Left lung (tissue), 4 donors: ENCODE measurements at regions not wholly inside any gene's neighbourhood (a gene's known extent, or its start where the extent isn't known, plus 50 kb on each side); places are given as distances from the start of the nearest gene placed in this dataset.

Source experiments
- ATAC-seq: fragments of 200-7000 bp; cut with Tn5 transposase; one replicate; pipeline ENCODE4 v1.9.1; 2020; ENCODE audit warnings: moderate library complexity
- DNase-seq, 4 donors: peaks; one replicate each; pipeline ENCODE4 v3.0.0-alpha.2; 2013 to 2020
- H3K27ac ChIP-seq, 2 donors: fragments of 200-600 bp; sonication (generic) in 1 of 2; one replicate each; pipeline versions ENCODE4 v1.5.0 to v1.8.0; 2020 to 2021
- H3K27me3 ChIP-seq, 2 donors: fragments of 200-600 bp; sonication (generic) in 1 of 2; one replicate each; pipeline versions ENCODE4 v1.5.0 to v1.8.0; 2020 to 2021
- H3K36me3 ChIP-seq, 2 donors: fragments of 200-600 bp; sonication (generic) in 1 of 2; one replicate each; pipeline versions ENCODE4 v1.5.0 to v1.8.0; 2020 to 2021
- H3K4me1 ChIP-seq, 2 donors: fragments of 200-600 bp; one replicate each; pipeline ENCODE4 v1.8.0; 2021
- H3K4me3 ChIP-seq, 2 donors: fragments of 200-600 bp; sonication (generic) in 1 of 2; one replicate each; pipeline versions ENCODE4 v1.5.0 to v1.8.0; 2020 to 2021; ENCODE audit warnings: mild to moderate bottlenecking in 1 of 2
- H3K9me3 ChIP-seq, 2 donors: fragments of 200-600 bp; sonication (generic) in 1 of 2; one replicate each; pipeline versions ENCODE4 v1.5.0 to v1.8.0; 2020 to 2021
- CTCF ChIP-seq, 2 donors: fragments of 200-600 bp; sonication (generic) in 1 of 2; IDR thresholded peaks; one replicate each; pipeline versions ENCODE4 v1.5.0 to v1.8.0; 2021; ENCODE audit warnings: antibody characterized with exemption in 2 of 2
- intact Hi-C, 2 donors: fragments of 100-400 bp; cut with DNase I; formaldehyde crosslinking; loops; one replicate each; pipeline versions ENCODE4 v1.11.2 to v1.14.2; 2022
- donor health status: DM: no; HTN: yes; CAD: no.
- donor health status: DM: no; HTN: no; CAD: no.

- Histone ChIP-seq H3K4me1 (no peaks in the 10 kb centered on the region), H3K9me3 (no peaks in the 10 kb centered on the region), H3K27me3 (no peaks in the 10 kb centered on the region), H3K36me3 (no peaks in the 10 kb centered on the region), H3K4me3 (no peak overlapping the region), H3K27ac (no peak overlapping the region)
- intact Hi-C loops = no loop called here
- DNase-seq = no peak
- no peak for TF ChIP-seq CTCF (IDR thresholded peaks at IDR 0.05)
- no peak for ATAC-seq
These were observed 60.2 kb upstream of the LRRC4C start for GRCh38 chr11:41519696-41520095.

GRCh38 chr11:41522391-41522790, 62.9 kb upstream of the LRRC4C start:
- no peaks in the 10 kb centered on the region for H3K27me3 ChIP-seq
- no peaks in the 10 kb centered on the region for H3K36me3 ChIP-seq
- no peak overlapping the region for H3K4me3 ChIP-seq
- DNase-seq (no peak), ATAC-seq (no peak)
- no peak overlapping the region for H3K27ac ChIP-seq
- intact Hi-C loops = no loop called here
- no peaks in the 10 kb centered on the region for H3K9me3 ChIP-seq
- TF ChIP-seq CTCF (IDR thresholded peaks at IDR 0.05) = no peak
- no peaks in the 10 kb centered on the region for H3K4me1 ChIP-seq

- DNase-seq = no peak
- no peaks in the 10 kb centered on the region for H3K4me1 ChIP-seq
- H3K27me3 ChIP-seq = no peaks in the 10 kb centered on the region
- no peak for ATAC-seq
- intact Hi-C loops = no loop called here
- TF ChIP-seq CTCF (IDR thresholded peaks at IDR 0.05) = no peak
- no peak overlapping the region for H3K4me3 ChIP-seq
- no peaks in the 10 kb centered on the region for H3K36me3 ChIP-seq
- no peaks in the 10 kb centered on the region for H3K9me3 ChIP-seq
- H3K27ac ChIP-seq = no peak overlapping the region
These were observed 63.6 kb upstream of the LRRC4C start for GRCh38 chr11:41522899-41523672.

GRCh38 chr11:41527530-41527929, 68.1 kb upstream of the LRRC4C start:
- H3K27ac ChIP-seq = no peak overlapping the region
- H3K27me3 ChIP-seq = no peaks in the 10 kb centered on the region
- no peaks in the 10 kb centered on the region for H3K36me3 ChIP-seq
- ATAC-seq (no peak), DNase-seq (no peak)
- H3K4me3 ChIP-seq = no peak overlapping the region
- no peaks in the 10 kb centered on the region for H3K9me3 ChIP-seq
- TF ChIP-seq CTCF (IDR thresholded peaks at IDR 0.05) = no peak
- H3K4me1 ChIP-seq = no peaks in the 10 kb centered on the region
- intact Hi-C loops = no loop called here

GRCh38 chr11:41532413-41532812, 73.0 kb upstream of the LRRC4C start:
- ATAC-seq (no peak), DNase-seq (no peak)
- H3K4me3 ChIP-seq = no peak overlapping the region
- H3K4me1 ChIP-seq = no peaks in the 10 kb centered on the region
- TF ChIP-seq CTCF (IDR thresholded peaks at IDR 0.05) = no peak
- H3K27me3 ChIP-seq = no peaks in the 10 kb centered on the region
- intact Hi-C loops = no loop called here
- H3K9me3 ChIP-seq = no peaks in the 10 kb centered on the region
- H3K36me3 ChIP-seq = no peaks in the 10 kb centered on the region
- no peak overlapping the region for H3K27ac ChIP-seq
